SK-N-SH (cell line): ENCODE measurements at regions not wholly inside any gene's neighbourhood (a gene's known extent, or its start where the extent isn't known, plus 50 kb on each side); places are given as distances from the start of the nearest gene placed in this dataset.

Experiments used
- CTCF ChIA-PET: fragments of 300-600, 350-600 bp; formaldehyde crosslinking; extraction: SDS; loops from one replicate; lab custom pipeline; 2021; lab: Yijun Ruan, JAX
- POLR2A ChIA-PET: fragments of 350-600 bp; sonication (Branson Sonifier 250); formaldehyde crosslinking; extraction: SDS; loops from one replicate; lab custom pipeline; 2020; ENCODE audit warnings: antibody characterized with exemption, inconsistent platforms; lab: Yijun Ruan, JAX
- DNase-seq: peaks from one replicate; pipeline ENCODE4 v3.0.0; 2012
- H2AFZ ChIP-seq: fragments of 200-600 bp; sonication (generic); 2 replicates; pipeline ENCODE4 v1.8.1; 2016; ENCODE audit warnings: antibody characterized with exemption, mild to moderate bottlenecking, low read depth
- H3F3A ChIP-seq: fragments of 200-600 bp; sonication (generic); replicated peaks from 2 replicates; pipeline ENCODE3; 2016; ENCODE audit warnings: antibody characterized with exemption, mild to moderate bottlenecking; ENCODE audit not compliant: insufficient read depth
- H3K27ac ChIP-seq, 2 experiments: fragments of 200-500 bp in 1 of 2; fragments of 200-600 bp in 1 of 2; sonication (Bioruptor generic) in 1 of 2; sonication (generic), shearing (Covaris generic) in 1 of 2; 2 replicates each; pipeline versions ENCODE4 v1.5.1 to v1.6.1; 2014 to 2016; ENCODE audit warnings: low read depth in 2 of 2, inconsistent platforms in 1 of 2, low read length in 1 of 2, mild to moderate bottlenecking in 1 of 2, mixed read lengths in 1 of 2
- H3K27me3 ChIP-seq: fragments of 200-600 bp; sonication (generic), shearing (Covaris generic); 2 replicates; pipeline ENCODE4 v1.6.1; 2016; ENCODE audit warnings: mixed run types; ENCODE audit not compliant: insufficient read depth
- H3K36me3 ChIP-seq, 2 experiments: fragments of 200-500 bp in 1 of 2; fragments of 200-600 bp in 1 of 2; sonication (Bioruptor generic) in 1 of 2; sonication (generic) in 1 of 2; replicated peaks in 1 of 2; 2 replicates each; pipeline versions ENCODE3 to v1.5.1; 2014 to 2016; ENCODE audit warnings: low read length in 1 of 2, mild to moderate bottlenecking in 1 of 2; ENCODE audit not compliant: insufficient read depth in 2 of 2, control insufficient read depth in 1 of 2
- H3K4me1 ChIP-seq, 2 experiments: fragments of 200-500 bp in 1 of 2; fragments of 200-600 bp in 1 of 2; sonication (Bioruptor generic) in 1 of 2; sonication (generic), shearing (Covaris generic) in 1 of 2; 2 replicates each; pipeline versions ENCODE4 v1.5.1 to v1.6.1; 2014 to 2016; ENCODE audit warnings: low read depth in 1 of 2, low read length in 1 of 2, mixed run types in 1 of 2; ENCODE audit not compliant: insufficient read depth in 2 of 2, control insufficient read depth in 1 of 2
- H3K4me2 ChIP-seq: fragments of 200-600 bp; sonication (generic), shearing (Covaris generic); 2 replicates; pipeline ENCODE4 v1.6.1; 2017; ENCODE audit warnings: mixed run types
- H3K4me3 ChIP-seq, 2 experiments: fragments of 200-500 bp in 1 of 2; fragments of 200-600 bp in 1 of 2; sonication (Bioruptor generic) in 1 of 2; sonication (generic), shearing (Covaris generic) in 1 of 2; 2 replicates each; pipeline versions ENCODE4 v1.5.1 to v1.8.1; 2014 to 2016; ENCODE audit warnings: low read depth in 2 of 2, inconsistent platforms in 1 of 2, low read length in 1 of 2, mild to moderate bottlenecking in 1 of 2, mixed read lengths in 1 of 2, moderate library complexity in 1 of 2
- H3K79me2 ChIP-seq: fragments of 200-600 bp; sonication (generic); 2 replicates; pipeline ENCODE4 v1.8.1; 2017; ENCODE audit warnings: mild to moderate bottlenecking; ENCODE audit not compliant: insufficient read depth
- H3K9ac ChIP-seq: fragments of 200-600 bp; sonication (generic); 2 replicates; pipeline ENCODE4 v1.6.1; 2017; ENCODE audit warnings: mixed run types
- H3K9me2 ChIP-seq: fragments of 200-600 bp; sonication (generic); 2 replicates; pipeline ENCODE4 v1.6.1; 2017; ENCODE audit warnings: mixed run types
- H3K9me3 ChIP-seq: fragments of 200-600 bp; sonication (generic); 2 replicates; pipeline ENCODE4 v1.6.1; 2017; ENCODE audit warnings: mixed run types, mild to moderate bottlenecking, moderate library complexity
- H4K20me1 ChIP-seq: fragments of 200-600 bp; sonication (generic); 2 replicates; pipeline ENCODE4 v1.6.1; 2017; ENCODE audit warnings: mild to moderate bottlenecking, mixed run types; ENCODE audit not compliant: insufficient read depth
- CHD2 ChIP-seq: fragments of 150-350 bp; IDR thresholded peaks from 2 replicates; pipeline ENCODE4 v1.6.1; 2018; ENCODE audit warnings: low read length; ENCODE audit not compliant: partially characterized antibody
- ELF1 ChIP-seq: IDR thresholded peaks from 2 replicates; pipeline ENCODE4 v1.4.0; 2012
- FOSL2 ChIP-seq: IDR thresholded peaks from 2 replicates; pipeline ENCODE4 v1.4.0; 2012; ENCODE audit warnings: low read depth, mild to moderate bottlenecking, moderate library complexity, borderline replicate concordance
- FOXJ3 ChIP-seq: sonication (generic); formaldehyde crosslinking; IDR thresholded peaks from 2 replicates; pipeline ENCODE4 v1.5.1; 2020; ENCODE audit warnings: mild to moderate bottlenecking, missing genetic modification reagents
- FOXM1 ChIP-seq: IDR thresholded peaks from 2 replicates; pipeline ENCODE4 v1.4.0; 2012; ENCODE audit warnings: low read depth, mild to moderate bottlenecking
- GABPA ChIP-seq: IDR thresholded peaks from 2 replicates; pipeline ENCODE4 v1.4.0; 2012; ENCODE audit warnings: low read depth, mild to moderate bottlenecking
- MXI1 ChIP-seq: IDR thresholded peaks from 2 replicates; pipeline ENCODE4 v1.6.1; 2012; ENCODE audit warnings: mild to moderate bottlenecking, low read depth, low read length, improper control_type of control experiment
- NRF1 ChIP-seq: IDR thresholded peaks from 2 replicates; pipeline ENCODE4 v1.6.1; 2012; ENCODE audit warnings: low read depth, mild to moderate bottlenecking, low read length
- RAD21 ChIP-seq: IDR thresholded peaks from 2 replicates; pipeline ENCODE4 v1.6.1; 2012; ENCODE audit warnings: mild to moderate bottlenecking, low read length
- RCOR1 ChIP-seq: fragments of 150-350 bp; IDR thresholded peaks from 2 replicates; pipeline ENCODE4 v1.6.1; 2017; ENCODE audit warnings: antibody characterized with exemption, low read length
- RXRA ChIP-seq: IDR thresholded peaks from 2 replicates; pipeline ENCODE4 v1.4.0; 2012; ENCODE audit warnings: low read depth, mild to moderate bottlenecking, borderline replicate concordance
- SIN3A ChIP-seq: IDR thresholded peaks from 2 replicates; pipeline ENCODE4 v1.6.1; 2012; ENCODE audit warnings: low read depth, mild to moderate bottlenecking, low read length, moderate library complexity, borderline replicate concordance
- SMC3 ChIP-seq: IDR thresholded peaks from 2 replicates; pipeline ENCODE4 v1.6.1; 2012; ENCODE audit warnings: low read depth, low read length, improper control_type of control experiment
- TAF1 ChIP-seq: IDR thresholded peaks from 2 replicates; pipeline ENCODE4 v1.6.1; 2012; ENCODE audit warnings: low read depth, mild to moderate bottlenecking, low read length, moderate library complexity, borderline replicate concordance
- TCF12 ChIP-seq: IDR thresholded peaks from 2 replicates; pipeline ENCODE4 v1.4.0; 2012
- TEAD4 ChIP-seq: IDR thresholded peaks from 2 replicates; pipeline ENCODE4 v1.4.0; 2012; ENCODE audit warnings: mild to moderate bottlenecking, borderline replicate concordance; ENCODE audit not compliant: insufficient read depth
- WGBS: methylation state at CpG from one replicate; pipeline ENCODE4 v1.1.6; 2017; ENCODE audit warnings: low lambda C conversion rate; 5-methylcytosine and 5-hydroxymethylcytosine counted together
- TF ChIP-seq, protein P1 (sequence below): IDR thresholded peaks from 2 replicates; pipeline ENCODE4 v1.4.0; 2012; ENCODE audit warnings: low read depth
- TF ChIP-seq, protein P2 (sequence below): IDR thresholded peaks from 2 replicates; pipeline ENCODE4; 2012
- TF ChIP-seq, protein P3 (sequence below): fragments of 200-600 bp; sonication (generic); IDR thresholded peaks from 2 replicates; pipeline ENCODE4 v1.6.1; 2017; ENCODE audit warnings: antibody characterized with exemption, mild to moderate bottlenecking, moderate library complexity

DNA sequence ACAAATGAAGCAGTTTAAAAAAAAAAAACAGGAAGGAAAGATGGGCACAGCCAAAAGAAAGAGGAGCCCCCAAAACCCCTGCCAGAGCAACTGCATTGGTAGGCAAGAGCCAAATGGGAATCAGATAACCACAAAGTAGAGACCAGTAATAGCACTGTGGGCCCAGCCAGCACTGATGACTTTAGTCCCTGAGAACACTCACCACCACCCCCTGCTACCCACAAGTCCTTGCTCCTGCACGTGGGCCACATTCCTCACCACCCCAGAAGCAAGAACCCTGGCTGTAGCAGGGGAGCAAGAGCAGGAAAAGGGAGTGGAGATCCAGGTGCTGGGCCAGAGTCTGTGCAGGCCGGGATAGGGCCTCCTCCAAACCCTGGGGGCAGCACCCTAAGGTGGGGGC is 86.1 kb downstream of the RRAGC start:
- DNase-seq, result no peak
- Histone ChIP-seq H2AFZ (no peak overlapping the region), H3F3A (no peaks in the 10 kb centered on the region), H3K27me3 (peaks cover 21% of the 10 kb centered on the region; the same call in 1 of the 2 replicates), H3K27ac (no peak overlapping the region), H3K79me2 (no peaks in the 10 kb centered on the region), H3K4me1 (no peaks in the 10 kb centered on the region), H3K36me3 (no peaks in the 10 kb centered on the region), H3K9me2 (no peaks in the 10 kb centered on the region), H3K4me2 (no peak overlapping the region), H3K9ac (no peak overlapping the region), H3K9me3 (no peaks in the 10 kb centered on the region), H4K20me1 (no peaks in the 10 kb centered on the region)
- POLR2A ChIA-PET, result no interaction called here
- WGBS, result 27% methylated on average over 2 of the region's 2 CpGs
- CTCF ChIA-PET, result no interaction called here
- no peak for TF ChIP-seq SMC3
- TF ChIP-seq NRF1, result no peak
- TF ChIP-seq, protein P1, sequence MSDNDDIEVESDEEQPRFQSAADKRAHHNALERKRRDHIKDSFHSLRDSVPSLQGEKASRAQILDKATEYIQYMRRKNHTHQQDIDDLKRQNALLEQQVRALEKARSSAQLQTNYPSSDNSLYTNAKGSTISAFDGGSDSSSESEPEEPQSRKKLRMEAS, result no peak
- TF ChIP-seq TEAD4, result no peak
- no peak for TF ChIP-seq MXI1
- no peak for TF ChIP-seq ELF1
- TF ChIP-seq CHD2, result no peak
- no peak for TF ChIP-seq TAF1
- no peak for TF ChIP-seq FOXJ3
- TF ChIP-seq, protein P2, sequence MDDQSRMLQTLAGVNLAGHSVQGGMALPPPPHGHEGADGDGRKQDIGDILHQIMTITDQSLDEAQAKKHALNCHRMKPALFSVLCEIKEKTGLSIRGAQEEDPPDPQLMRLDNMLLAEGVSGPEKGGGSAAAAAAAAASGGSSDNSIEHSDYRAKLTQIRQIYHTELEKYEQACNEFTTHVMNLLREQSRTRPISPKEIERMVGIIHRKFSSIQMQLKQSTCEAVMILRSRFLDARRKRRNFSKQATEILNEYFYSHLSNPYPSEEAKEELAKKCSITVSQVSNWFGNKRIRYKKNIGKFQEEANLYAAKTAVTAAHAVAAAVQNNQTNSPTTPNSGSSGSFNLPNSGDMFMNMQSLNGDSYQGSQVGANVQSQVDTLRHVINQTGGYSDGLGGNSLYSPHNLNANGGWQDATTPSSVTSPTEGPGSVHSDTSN, result no peak
- no peak for TF ChIP-seq FOXM1
- TF ChIP-seq RXRA, result no peak
- TF ChIP-seq, protein P3, sequence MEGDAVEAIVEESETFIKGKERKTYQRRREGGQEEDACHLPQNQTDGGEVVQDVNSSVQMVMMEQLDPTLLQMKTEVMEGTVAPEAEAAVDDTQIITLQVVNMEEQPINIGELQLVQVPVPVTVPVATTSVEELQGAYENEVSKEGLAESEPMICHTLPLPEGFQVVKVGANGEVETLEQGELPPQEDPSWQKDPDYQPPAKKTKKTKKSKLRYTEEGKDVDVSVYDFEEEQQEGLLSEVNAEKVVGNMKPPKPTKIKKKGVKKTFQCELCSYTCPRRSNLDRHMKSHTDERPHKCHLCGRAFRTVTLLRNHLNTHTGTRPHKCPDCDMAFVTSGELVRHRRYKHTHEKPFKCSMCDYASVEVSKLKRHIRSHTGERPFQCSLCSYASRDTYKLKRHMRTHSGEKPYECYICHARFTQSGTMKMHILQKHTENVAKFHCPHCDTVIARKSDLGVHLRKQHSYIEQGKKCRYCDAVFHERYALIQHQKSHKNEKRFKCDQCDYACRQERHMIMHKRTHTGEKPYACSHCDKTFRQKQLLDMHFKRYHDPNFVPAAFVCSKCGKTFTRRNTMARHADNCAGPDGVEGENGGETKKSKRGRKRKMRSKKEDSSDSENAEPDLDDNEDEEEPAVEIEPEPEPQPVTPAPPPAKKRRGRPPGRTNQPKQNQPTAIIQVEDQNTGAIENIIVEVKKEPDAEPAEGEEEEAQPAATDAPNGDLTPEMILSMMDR, result no peak
- TF ChIP-seq TCF12, result no peak
- no peak for TF ChIP-seq RAD21
- TF ChIP-seq GABPA, result no peak
- no peak for TF ChIP-seq RCOR1
- no peak for TF ChIP-seq SIN3A
- no peak for TF ChIP-seq FOSL2
- TF ChIP-seq, all 33 proteins: peak for 0
- H3K4me3 ChIP-seq, result no peak overlapping the region
